IPS DF 19.7 (cell line): ENCODE measurements at regions not wholly inside any gene's neighbourhood (a gene's known extent, or its start where the extent isn't known, plus 50 kb on each side); places are given as distances from the start of the nearest gene placed in this dataset.

ENCODE experiments used
- DNase-seq: peaks from one replicate; pipeline ENCODE4 v3.0.0-alpha.2; 2013; ENCODE audit warnings: low read depth, low spot score

GRCh38 chr9:30732060-30732459, 1652.4 kb upstream of the ACO1 start:
- no peak for DNase-seq

GRCh38 chr9:30744871-30745270, 1639.6 kb upstream of the ACO1 start:
- DNase-seq: no peak

DNA sequence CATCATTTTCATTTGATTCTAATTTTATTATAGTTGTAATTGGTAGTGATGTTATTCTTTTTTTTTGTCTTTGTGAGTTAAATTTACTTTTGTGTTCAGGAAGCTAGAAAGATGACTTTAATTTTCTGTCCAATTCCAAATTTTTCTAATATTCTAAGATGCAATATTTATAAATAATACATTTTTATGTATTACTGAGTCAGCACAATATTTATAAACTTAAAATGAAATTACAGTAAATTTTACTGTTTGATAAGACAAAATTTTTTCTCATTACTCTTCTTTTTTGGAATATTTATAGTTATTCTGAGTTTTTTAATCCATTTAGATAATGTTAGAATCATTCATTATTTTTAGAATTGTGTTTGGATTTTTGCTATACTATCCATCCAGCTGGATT, 1637.9 kb upstream of the ACO1 start:
- no peak for DNase-seq

DNA sequence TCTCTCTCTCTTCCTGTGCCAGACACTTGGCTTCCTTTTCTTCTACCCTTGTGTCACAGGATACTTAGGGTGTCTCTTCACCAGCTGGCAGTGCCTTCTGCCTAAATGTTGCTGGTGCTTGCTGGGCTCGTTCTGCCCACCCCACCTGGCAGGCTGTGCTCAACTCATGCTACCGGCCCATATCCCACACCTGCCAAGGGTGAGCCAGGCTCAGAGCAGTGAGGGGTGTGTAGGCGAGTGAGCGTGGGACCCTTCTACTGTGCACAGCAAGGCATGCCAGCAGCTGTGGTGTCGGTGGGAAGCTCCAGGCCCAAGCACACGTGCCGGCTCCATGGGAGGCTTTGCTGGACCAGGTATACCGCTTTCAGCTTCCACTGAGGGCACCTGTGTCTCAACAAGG, 1626.7 kb upstream of the ACO1 start:
- DNase-seq: no peak

- DNase-seq: no peak
Observed at GRCh38 chr9:30758726-30759446, 1625.6 kb upstream of the ACO1 start.

DNA sequence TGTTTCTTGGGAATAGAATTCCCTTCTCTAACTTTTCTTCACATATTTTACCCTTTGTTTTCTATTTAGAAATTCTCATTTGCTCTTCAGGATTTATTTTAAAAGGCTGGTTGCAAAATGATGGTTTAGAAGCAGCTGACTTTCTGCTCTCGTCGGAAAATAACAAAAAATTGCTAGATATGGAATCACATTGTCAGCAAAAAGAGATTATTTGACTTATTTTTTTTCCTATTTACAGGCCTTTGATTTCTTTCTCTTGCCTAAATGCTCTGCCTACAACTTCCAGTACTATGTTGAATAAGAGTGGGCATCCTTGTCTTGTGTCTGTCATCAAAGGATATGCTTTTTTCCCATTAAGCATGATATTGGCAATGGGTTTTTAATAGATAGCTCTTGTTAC, 1619.1 kb upstream of the ACO1 start:
- no peak for DNase-seq

DNA sequence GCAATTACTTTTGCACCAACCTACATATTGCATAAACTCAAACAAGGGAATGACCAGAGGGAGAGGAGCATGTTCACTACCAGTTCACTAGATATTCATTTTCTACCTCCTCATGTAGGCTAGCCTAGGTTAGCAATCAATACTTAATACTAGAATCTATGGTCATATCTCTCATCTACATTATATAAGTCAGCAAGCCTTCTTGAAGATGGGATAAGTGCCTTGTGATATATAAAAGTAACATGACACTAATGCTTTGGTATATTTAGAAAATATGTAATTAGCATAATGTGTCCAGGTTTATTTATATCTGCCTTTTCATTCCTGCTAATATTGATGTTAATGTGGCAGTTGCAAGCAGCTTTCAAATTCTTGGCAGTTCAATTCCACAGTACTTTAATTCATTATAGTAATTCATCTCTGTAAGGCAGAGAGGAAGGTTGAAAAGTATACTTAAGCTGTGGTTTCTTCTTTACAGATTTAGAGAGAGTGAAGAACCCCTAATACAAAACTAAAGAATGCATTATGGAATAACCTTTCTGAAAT, 1613.2 kb upstream of the ACO1 start:
- DNase-seq: no peak

GRCh38 chr9:30771760-30772159, 1612.7 kb upstream of the ACO1 start:
- no peak for DNase-seq

DNA sequence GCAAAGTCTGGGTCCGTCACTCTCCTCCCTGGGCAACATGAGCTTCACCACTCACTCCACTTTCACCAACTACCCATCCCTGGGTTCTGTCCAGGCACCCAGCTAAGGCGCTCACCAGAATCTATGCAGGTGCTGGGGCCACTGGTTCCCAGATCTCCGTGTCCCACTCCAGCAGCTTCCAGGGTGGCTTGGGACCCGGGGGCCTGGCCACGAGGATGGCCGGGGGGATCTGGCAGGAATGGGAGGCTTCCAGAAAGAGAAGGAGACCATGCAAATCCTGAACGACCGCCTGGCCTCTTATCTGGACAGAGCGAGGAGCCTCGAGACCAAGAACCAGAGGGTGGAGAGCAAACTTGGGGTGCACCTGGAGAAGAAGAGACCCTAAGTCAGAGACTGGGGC, 1611.0 kb upstream of the ACO1 start:
- DNase-seq: no peak

GRCh38 chr9:30774326-30774725, 1610.1 kb upstream of the ACO1 start:
- peak; percentile 64 for DNase-seq

DNA sequence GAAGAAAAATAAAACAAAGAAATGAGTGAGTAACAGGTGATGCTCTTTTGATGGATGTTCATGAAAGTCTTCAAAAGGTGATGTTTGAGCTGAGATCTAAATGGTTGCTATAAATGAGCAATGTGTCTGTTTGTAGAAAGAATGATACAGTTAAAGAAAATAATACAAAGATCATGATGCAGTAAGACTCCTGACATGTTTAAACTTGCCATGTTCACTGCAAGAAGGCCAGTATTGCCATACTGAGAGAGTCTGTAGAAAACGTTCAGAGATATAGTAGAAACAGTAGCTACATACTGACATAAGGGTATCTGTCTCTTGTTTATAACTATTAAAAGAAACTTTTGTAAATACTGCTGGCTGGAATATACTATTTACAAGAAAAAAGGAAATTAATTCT, 1609.2 kb upstream of the ACO1 start:
- DNase-seq: no peak

- no peak for DNase-seq
Observed at GRCh38 chr9:30796764-30797163, 1587.7 kb upstream of the ACO1 start.

GRCh38 chr9:30799527-30800101, 1584.8 kb upstream of the ACO1 start:
- no peak for DNase-seq

GRCh38 chr9:30800421-30800820, 1584.0 kb upstream of the ACO1 start:
- no peak for DNase-seq

GRCh38 chr9:30812821-30813220, 1571.6 kb upstream of the ACO1 start:
- no peak for DNase-seq

- DNase-seq: peak; percentile 9
Observed at GRCh38 chr9:30815585-30815984, 1568.9 kb upstream of the ACO1 start.

- DNase-seq: no peak
Observed at GRCh38 chr9:30845136-30845535, 1539.3 kb upstream of the ACO1 start.

DNA sequence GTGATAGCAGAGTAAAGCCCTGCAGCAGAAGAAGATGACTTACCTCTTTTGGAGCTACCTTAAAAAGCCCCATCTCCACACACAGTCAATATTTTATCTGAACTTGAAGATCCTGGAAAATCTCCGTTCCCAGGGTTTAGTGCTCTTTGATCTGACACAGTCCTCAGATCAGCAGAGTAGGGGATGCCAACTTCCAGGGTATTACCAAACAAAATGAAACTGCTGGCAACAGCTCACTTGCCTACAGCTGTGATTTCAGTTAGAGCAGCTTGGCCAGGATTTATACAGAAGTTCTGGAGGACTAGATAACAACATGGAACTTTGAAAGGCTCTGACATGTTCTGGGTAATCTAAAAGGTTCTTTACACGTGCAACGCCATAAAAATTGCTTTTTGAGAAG, 1537.8 kb upstream of the ACO1 start:
- no peak for DNase-seq

GRCh38 chr9:30851600-30851999, 1532.8 kb upstream of the ACO1 start:
- peak; percentile 15 for DNase-seq

DNA sequence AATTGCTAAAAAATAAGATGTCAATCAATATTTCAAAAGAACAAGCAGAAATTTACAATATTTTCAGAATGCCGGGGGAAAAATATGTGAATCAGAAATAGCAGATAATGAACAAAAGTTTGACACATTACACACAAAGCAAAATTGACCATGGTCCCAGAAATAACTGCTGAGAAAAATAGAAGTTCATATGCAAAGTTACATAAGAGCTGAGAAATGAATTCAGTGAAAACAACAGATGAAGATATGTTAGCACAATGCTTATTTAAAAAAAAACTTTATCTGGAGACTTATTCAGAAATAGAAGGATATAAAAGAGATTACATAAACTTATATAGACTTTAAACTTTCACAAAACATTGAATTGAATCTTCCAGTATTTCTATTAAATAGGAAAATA, 1483.7 kb upstream of the ACO1 start:
- DNase-seq: no peak

- peak; percentile 33 for DNase-seq
Observed at GRCh38 chr9:30913331-30913730, 1471.1 kb upstream of the ACO1 start.

DNA sequence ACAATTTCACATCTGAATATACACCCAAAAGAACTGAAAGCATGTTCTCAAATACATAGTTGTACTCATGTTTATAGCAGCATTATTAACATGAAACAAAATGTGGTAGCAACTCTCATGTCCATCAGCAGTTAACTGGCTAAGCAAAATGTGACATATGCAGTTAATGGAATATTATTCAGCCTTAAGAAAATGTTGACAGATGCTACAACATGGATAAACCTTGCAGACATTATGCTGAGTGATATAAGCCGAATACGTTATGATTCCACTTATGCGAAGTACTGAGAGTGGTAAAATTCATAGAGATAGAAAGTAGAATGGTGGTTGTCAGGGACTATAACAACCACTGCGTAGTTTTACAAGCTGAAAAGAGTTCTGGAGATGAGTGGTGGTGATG, 1469.0 kb upstream of the ACO1 start:
- DNase-seq: no peak

DNA sequence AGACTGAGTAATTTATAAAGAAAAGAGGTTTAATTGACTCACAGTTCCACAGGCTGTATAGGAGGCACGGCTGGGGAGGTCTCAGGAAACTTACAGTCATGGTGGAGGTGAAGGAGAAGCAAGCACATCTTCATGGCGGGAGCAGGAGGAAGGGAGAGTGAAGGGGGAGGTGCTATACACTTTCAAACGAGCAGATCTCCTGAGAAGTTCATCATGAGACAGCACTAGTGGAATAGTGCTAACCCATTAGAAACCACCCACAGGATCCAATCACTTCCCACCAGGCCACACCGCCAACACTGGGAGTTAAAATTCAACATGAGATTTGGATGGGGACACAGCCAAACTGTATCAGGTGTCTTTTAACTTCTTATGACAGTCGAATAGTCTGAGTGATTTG, 1459.3 kb upstream of the ACO1 start:
- DNase-seq: no peak
